NCI-H146 treated with DMSO at 0.1 percent for 48 hours (cell line): ENCODE measurements at regions not wholly inside any gene's neighbourhood (a gene's known extent, or its start where the extent isn't known, plus 50 kb on each side); places are given as distances from the start of the nearest gene placed in this dataset.

Experiments used
- DNase-seq: peaks from one replicate; lab custom pipeline; 2025; ENCODE audit not compliant: unreplicated experiment; lab: John Stamatoyannopoulos, UW

- DNase-seq = no peak
Measured at GRCh38 chr6:40340957-40341356, 246.2 kb downstream of the LRFN2 start.

- DNase-seq = no peak
Measured at GRCh38 chr6:40340196-40340595, 247.0 kb downstream of the LRFN2 start.

GRCh38 chr6:40338306-40338705 lies 248.9 kb downstream of the LRFN2 start:
- DNase-seq = no peak

GRCh38 chr6:40336940-40337760 lies 250.0 kb downstream of the LRFN2 start:
- DNase-seq = no peak

- DNase-seq = no peak
Measured at GRCh38 chr6:40336296-40336695, 250.9 kb downstream of the LRFN2 start.

- DNase-seq = no peak
Measured at GRCh38 chr6:40334496-40335270, 252.5 kb downstream of the LRFN2 start.

GRCh38 chr6:40331545-40331944 lies 255.6 kb downstream of the LRFN2 start:
- no peak for DNase-seq

GRCh38 chr6:40330301-40330721 lies 256.9 kb downstream of the LRFN2 start:
- no peak for DNase-seq

- no peak for DNase-seq
Measured at GRCh38 chr6:40328986-40329545, 258.1 kb downstream of the LRFN2 start.

GRCh38 chr6:40328386-40328985 lies 258.7 kb downstream of the LRFN2 start:
- DNase-seq = peak; percentile 32

GRCh38 chr6:40326714-40327421 lies 260.3 kb downstream of the LRFN2 start:
- no peak for DNase-seq

GRCh38 chr6:40325791-40326190 lies 261.4 kb downstream of the LRFN2 start:
- DNase-seq = no peak

- DNase-seq = no peak
Measured at GRCh38 chr6:40325041-40325440, 262.1 kb downstream of the LRFN2 start.

GRCh38 chr6:40323881-40324634 lies 263.1 kb downstream of the LRFN2 start:
- no peak for DNase-seq

- DNase-seq = no peak
Measured at GRCh38 chr6:40322336-40322735, 264.8 kb downstream of the LRFN2 start.

- DNase-seq = no peak
Measured at GRCh38 chr6:40321616-40322015, 265.5 kb downstream of the LRFN2 start.

- DNase-seq = no peak
Measured at GRCh38 chr6:40320947-40321346, 266.2 kb downstream of the LRFN2 start.

GRCh38 chr6:40320441-40320840 lies 266.7 kb downstream of the LRFN2 start:
- no peak for DNase-seq

GRCh38 chr6:40319124-40319523 lies 268.0 kb downstream of the LRFN2 start:
- DNase-seq = no peak

GRCh38 chr6:40315060-40315459 lies 272.1 kb downstream of the LRFN2 start:
- DNase-seq = no peak
